GM19324 (cell line): ENCODE measurements at regions not wholly inside any gene's neighbourhood (a gene's known extent, or its start where the extent isn't known, plus 50 kb on each side); places are given as distances from the start of the nearest gene placed in this dataset.
A peak's percentile ranks its signal among the peaks of the same experiment; 100 is the strongest.
"Not testable (repeated sequence)": the region's sequence is repeated elsewhere in the genome, so short reads cannot be mapped to it uniquely, and the experiment has no call there.

ENCODE experiments used
- ATAC-seq: cut with Tn5 transposase; IDR thresholded peaks from one replicate; pipeline ENCODE4 v1.9.1; 2021; ENCODE audit warnings: mild to moderate bottlenecking, moderate library complexity; ENCODE audit not compliant: unreplicated experiment, low FRiP score

DNA sequence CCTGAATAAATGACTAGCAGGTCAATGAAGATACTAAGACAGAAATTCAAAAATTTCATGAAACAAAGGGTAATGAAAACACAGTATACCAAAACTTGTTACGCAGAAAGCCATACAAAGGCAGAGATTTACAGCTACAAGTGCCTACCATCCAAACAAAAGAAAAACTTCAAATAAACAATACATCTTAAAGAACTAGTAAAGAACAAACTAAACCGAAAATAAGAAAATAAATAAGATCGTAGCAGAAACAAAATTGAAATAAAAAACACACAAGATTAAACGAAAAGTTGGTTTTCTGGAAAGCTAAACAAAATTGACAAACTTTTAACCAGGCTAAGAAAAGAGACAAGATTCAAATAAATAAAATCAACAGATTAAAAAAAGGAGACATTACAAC is 51.5 kb downstream of the VPREB1 start:
- not testable (repeated sequence) for ATAC-seq

DNA sequence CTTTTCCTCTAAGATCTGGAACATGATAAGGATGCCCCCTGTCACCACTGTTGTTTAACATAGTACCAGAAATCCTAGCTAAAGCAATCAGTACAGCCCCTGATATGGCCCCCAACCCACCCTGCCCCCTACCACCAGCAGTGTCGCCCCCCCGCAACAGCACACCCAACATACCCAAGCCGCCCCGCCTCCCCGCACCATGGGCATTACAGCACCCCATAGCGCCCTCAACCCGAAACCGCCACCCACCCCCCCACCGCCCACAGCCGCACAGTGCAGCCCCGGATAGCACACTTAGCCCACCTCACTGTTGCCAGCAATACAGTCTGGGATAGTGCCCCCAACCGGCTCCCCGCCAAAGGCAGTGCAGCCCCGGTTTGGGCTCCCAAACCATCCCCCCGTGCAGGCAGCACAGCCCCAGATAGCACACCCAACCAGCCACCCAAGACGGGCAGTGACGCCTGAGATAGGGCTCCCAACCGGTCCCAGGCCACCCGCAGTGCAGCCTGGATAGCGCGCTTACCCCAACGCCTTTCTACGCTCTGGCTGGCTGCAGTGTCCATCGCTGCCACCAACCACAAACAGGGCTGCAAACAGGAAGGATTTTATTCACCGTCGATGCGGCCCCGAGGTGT is 52.7 kb downstream of the VPREB1 start:
- ATAC-seq, result not testable (repeated sequence)

DNA sequence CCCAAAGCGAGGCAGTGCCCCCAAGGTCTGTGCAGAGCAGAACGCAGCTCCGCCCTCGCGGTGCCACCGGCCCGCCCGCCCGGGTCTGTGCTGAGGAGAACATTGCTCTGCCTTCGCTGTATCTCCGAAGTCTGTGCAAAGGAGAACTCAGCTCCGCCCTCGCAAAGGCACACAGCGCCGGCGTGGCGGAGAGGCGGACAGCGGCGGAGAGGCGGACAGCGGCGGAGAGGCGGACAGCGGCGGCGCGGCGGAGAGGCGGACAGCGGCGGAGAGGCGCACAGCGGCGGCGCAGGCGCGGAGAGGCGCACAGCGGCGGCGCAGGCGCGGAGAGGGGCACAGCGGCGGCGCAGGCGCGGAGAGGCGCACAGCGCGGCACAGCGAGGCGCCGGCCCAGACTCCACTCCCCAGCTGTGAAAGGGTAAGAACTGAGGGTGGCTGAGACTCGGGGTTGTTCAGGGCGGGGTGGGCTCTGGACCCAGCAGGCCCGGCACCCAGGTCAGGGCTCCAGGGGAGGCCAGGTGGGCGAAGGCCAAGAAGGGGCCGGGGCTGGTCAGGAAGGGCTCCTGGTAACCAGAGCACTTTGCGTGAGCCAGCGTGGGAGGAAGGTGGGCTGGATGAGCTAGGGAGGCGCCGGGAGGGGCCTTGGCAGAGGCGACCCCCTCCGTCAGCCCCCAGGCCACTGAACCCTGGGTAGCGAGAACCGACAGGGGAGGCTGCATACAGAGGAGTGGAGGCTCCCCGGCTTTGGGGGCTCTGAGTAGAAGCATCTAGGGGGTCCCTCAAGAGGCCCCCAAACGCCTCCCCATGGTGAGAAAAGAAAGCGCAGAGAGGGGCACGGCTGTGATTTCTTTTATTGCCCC is 53.4 kb downstream of the VPREB1 start:
- ATAC-seq, result peak; percentile 100

DNA sequence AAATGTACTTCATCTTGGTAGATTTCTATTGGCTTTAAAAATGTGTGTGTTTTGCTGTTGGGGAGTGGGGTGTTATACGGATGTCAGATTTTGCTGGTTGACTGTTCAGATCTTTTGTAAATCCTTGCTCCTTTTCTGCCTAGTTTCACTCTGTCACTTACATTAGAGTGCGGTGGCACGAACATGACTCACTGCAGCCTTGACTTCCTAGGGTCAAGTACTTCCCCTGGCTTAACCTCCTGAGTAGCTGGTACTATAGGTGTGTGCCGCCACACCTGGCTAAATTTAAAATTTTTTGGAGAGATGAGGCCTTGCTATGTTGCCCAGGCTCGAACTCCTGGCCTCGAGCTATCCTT is 54.0 kb downstream of the VPREB1 start:
- ATAC-seq, result not testable (repeated sequence)

DNA sequence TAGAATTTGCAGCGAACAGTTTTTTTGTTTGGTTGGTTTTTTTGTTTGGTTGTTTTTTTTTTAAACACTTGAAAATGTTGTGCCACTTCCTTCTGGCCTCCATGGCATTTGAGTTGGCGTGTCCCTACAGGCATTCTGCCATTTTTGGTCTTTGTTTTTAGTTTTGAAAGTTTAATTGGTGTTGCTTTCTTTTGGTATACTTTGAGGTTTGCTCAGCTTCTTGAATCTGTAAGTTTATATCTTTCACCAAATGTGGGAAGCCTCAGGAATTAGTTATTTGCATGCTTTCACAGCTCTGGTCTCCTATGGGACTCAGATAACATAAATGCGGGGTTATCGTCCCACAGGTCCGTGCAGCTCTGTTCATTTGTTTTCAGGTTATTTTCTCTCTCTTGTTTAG is 55.9 kb downstream of the VPREB1 start:
- ATAC-seq, result not testable (repeated sequence)

DNA sequence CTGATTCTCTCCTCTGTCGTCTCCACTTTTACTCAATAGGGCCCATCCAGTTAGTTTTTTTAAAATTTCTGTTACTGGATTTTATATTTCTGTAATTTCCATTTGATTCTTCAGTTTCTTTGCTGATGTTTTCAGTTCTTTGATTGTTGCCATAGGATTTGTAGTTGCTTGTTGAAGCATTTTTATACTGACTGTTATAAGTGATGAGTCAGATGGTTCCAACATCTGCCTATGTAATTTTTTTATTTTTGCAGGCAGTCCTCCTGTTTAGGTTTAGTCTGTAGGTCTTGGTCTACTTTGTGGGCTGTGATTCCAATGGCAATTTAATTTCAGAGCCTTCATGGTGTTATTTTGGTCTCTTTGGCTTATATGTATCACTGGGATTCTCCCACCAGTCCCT is 56.4 kb downstream of the VPREB1 start:
- not testable (repeated sequence) for ATAC-seq

DNA sequence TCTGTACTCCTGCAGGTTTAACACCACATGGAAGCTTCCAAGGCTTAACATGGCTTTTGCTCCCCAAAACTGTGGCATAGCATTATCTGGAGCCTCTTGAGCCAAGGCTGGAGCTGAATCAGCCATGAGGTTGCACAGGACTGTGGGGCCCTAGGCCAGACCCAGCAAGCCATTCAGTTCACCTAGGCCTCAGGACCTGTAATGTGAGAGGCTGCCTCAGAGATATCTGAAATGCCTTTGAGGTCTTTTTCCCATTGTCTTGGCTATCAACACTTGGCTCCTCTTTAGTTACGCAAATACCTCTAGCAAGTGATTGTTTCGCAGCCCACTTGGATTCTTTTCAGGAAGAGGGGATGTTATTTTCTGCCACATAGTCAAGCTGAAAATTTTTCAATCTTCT is 72.0 kb downstream of the VPREB1 start:
- no peak for ATAC-seq

DNA sequence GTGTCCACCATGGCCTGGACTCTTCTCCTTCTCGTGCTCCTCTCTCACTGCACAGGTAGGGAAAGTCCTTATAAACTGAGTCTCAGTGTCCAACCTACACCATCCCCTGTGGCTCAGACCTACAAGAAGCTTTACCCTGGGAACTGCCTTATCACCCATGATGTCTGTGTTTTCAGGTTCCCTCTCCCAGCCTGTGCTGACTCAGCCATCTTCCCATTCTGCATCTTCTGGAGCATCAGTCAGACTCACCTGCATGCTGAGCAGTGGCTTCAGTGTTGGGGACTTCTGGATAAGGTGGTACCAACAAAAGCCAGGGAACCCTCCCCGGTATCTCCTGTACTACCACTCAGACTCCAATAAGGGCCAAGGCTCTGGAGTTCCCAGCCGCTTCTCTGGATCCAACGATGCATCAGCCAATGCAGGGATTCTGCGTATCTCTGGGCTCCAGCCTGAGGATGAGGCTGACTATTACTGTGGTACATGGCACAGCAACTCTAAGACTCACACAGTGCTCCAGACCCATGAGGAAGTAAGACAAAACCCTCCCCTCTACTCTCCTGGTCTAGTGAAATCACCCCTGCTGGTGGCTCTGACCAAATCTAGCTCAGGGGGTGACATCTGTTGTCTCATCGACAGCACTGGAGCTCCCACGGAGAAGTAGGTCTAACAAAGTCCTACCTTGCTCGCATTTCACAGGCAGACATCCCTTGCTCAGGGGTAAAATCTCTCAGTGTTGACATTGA is 74.3 kb downstream of the VPREB1 start:
- no peak for ATAC-seq

DNA sequence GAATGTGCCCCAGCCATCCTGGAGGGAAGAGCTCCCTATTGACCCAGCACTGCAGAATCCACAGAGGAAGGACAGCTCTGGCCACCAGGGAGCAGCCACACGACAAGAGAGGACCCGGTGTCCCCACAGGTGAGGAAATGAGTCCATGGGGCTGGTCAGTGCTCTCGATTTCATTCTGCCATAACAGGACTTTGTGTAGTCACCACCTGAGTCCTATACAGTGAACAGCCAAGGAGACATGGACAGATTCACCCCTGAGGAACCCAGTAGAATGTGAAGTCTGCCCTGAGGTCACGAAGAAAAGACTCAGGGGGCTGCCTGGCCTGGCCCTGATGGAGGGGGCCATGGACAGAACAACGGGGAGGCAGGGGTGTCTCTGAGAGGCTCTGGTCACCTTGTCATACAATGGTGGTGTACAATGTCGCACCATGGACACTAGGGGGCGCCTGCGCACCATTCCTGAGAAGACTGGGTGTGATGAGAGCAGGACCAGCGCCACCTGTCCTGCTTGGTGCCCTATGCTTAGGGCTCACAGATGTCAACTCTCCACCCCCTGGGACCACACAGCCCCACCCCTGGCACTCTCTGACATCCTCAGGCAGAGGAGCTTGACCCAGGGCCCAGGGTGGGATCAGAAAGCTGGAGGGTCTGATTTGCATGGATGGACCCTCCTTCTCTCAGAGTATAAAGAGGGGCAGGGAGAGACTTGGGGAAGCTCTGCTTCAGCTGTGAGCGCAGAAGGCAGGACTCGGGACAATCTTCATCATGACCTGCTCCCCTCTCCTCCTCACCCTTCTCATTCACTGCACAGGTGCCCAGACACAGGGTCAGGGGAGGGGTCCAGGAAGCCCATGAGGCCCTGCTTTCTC is 77.4 kb downstream of the VPREB1 start:
- ATAC-seq, result peak; percentile 76

DNA sequence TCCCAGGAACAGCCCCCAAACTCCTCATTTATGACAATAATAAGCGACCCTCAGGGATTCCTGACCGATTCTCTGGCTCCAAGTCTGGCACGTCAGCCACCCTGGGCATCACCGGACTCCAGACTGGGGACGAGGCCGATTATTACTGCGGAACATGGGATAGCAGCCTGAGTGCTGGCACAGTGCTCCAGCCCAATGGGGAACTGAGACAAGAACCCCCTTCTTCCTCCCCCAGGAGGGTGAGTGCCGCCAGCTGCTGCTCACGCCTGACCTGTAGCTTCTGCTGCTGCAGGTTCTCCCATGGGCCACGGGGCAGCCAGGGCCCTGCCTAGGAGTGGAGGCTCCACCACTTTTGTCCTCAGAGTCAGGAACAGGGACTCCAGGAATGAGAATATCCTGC is 78.2 kb downstream of the VPREB1 start:
- ATAC-seq, result no peak

DNA sequence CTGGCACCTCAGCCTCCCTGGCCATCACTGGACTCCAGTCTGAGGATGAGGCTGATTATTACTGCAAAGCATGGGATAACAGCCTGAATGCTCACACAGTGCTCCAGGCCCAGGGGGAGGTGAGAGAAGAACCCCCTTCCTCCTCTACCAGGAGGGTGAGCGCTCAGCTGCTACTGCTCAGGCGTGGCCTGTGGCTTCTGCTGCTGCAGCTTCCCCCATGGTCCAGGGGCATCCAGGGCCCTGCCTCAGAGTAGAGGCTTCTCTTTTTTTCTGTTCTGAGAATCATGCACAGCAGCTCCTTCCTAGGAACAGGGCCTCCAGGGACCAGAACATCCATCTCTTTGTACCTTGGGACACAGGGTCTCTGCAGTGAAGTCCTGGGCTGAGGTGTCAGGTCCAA is 83.1 kb downstream of the VPREB1 start:
- no peak for ATAC-seq

DNA sequence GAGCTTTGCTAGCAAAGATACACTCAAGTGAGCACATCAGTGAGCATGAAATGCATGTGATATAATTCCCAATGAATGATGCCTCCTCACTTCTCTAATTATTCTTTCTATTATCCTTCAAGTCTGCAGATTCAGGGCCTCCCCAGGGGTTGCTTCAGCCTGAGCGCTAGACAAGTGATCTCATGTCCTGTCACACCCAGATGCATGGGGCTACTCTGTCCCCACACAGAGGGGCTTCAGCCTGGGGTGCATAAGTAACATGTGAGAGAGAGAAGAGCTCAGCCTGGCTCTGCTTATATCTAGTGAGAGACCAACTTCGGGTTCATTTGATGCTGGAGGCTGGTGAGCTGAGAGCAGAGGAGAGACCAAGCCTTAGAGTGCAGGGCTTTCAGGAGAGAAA is 85.2 kb downstream of the VPREB1 start:
- no peak for ATAC-seq

DNA sequence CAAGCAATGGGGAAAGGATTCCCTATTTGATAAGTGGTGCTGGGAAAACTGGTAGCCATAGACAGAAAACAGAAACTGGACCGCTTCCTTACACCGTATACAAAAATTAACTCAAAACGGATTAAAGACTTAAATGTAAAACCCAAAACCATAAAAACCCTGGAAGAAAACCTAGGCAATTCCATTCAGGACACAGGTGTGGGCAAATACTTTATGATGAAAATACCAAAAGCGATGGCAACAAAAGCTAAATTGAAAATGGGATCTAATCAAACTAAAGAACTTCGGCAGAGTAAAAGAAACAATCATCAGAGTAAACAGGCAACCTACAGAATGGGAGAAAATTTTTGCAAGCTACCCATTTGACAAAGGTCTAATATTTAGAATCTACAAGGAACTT is 91.1 kb downstream of the VPREB1 start:
- not testable (repeated sequence) for ATAC-seq

DNA sequence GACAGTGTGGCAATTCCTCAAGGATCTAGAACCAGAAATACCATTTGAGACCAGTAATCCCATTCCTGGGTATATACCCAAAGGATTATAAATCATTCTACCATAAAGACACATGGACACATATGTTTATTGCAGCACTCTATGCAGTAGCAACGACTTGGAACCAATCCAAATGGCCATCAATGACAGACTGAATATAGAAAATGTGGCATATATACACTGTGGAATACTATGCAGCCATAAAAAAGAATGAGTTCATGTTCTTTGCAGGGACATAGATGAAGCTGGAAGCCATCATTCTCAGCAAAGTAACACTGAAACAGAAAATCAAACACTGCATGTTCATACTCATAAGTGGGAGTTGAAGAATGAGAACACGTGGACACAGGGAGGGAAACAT is 91.7 kb downstream of the VPREB1 start:
- ATAC-seq, result not testable (repeated sequence)

DNA sequence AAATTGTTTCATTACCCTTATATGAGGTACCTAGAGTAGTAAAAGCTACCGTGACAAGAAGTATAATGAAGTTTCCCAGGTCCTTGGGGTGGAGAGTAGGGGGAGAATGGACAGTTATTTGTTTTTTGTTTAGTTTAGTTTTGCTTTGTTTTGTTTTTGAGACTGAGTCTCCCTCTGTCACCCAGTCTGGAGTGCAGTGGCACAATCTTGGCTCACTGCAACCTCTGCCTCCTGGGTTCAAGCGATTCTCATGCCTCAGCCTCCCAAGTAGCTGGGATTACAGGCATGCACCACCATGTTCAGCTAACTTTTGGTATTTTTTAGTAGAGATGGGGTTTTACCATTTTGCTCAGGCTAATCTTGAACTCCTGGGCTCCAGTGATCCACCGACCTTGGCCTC is 94.2 kb downstream of the VPREB1 start:
- not testable (repeated sequence) for ATAC-seq

DNA sequence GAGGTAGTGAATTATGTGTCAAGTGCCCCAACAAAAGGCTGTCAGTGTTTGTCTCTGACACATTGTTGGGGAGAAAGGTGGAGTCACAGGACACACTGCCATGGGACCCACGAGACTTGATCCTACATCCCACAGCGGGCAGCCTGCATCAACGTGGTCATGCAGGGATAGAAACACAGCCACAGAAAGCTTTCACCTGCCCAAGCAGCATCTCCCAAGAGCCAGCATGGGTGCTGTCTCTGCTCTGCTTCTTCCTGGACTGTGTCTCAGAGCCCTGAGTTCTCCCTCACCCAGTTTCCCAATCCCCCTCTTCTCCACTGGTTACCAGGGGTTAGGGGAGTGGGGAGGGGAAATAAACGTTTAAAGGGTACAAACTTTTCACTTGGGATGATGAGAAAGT is 97.2 kb downstream of the VPREB1 start:
- ATAC-seq, result no peak

DNA sequence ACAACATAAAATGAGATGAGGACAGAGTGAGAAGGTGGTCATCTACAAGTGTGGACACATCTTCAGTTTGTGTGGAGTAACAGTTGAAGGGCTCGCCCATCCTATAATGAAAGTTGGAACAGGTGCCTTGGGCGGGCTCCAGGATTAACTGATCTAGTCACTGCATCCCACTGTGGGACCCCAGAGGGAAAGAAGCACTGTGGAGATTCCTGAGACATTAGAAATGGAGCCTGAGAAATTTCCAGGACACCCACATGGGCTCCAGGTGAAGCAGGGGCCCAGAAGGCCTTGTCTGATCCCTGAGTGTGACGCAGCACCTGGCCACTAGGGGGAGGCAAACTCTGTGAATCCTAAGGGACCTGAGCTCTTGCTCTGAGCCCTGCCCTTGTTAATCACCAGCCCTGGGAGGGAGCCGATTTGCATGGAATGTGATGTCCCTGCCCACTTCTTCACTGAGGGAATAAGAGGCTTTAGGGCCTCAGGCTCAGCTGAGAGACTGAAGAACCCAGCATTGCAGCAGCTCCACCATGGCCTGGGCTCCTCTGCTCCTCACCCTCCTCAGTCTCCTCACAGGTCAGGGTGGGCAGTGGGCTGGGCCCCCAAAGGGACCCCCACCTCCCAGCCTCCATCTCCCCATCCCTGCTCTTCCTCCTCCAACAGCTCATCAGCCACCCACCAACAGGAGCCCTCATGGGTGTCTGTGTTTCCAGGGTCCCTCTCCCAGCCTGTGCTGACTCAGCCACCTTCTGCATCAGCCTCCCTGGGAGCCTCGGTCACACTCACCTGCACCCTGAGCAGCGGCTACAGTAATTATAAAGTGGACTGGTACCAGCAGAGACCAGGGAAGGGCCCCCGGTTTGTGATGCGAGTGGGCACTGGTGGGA is 98.4 kb downstream of the VPREB1 start:
- ATAC-seq, result no peak

DNA sequence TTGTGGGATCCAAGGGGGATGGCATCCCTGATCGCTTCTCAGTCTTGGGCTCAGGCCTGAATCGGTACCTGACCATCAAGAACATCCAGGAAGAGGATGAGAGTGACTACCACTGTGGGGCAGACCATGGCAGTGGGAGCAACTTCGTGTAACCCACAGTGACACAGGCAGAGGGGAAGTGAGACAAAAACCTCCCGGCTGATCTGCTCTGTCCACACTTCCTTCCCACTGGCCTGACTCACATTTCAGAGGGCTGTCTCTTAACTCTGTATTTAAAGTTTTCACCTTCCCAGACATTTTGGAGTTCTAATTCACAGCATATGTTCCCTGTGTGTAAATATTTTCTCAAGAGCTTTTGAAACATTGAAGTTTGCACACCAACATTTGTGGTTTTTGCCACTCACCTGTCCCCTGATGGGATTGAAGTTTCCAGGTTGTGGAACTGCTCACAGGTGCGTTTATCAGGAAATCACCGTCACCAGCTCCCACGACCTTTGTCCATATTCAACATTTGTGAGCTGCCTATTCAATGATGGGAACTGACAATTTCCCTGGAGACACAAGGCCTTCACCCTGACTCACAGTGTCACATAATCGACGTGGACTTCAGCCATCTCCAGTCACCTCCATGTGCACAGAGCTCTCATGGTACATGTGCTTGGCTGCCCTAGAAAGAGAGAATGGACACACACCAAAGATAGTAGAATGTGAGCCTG is 99.2 kb downstream of the VPREB1 start:
- no peak for ATAC-seq

DNA sequence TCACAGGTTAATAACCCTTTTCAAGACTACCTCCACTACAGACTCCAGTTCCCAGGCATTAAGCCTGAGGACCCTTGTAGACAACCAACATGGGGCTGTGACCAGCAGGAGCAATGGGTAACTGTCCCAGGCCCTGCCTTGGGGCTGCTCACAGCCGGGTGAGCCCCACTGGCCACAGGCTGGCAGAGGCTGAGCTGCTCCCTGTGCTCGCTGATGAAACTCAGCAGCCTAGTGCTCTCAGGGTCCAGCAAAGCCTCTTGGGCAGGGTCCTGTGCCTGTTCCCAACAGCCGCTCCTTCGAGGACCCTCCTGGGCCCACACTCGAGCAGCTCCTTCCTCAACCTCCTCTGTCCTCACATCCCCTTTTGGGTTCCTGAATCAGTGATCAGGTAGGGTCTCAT is 99.8 kb downstream of the VPREB1 start:
- no peak for ATAC-seq
